ENCODE measurements at regions not wholly inside any gene's neighbourhood (a gene's known extent, or its start where the extent isn't known, plus 50 kb on each side); places are given as distances from the start of the nearest gene placed in this dataset.

DNA sequence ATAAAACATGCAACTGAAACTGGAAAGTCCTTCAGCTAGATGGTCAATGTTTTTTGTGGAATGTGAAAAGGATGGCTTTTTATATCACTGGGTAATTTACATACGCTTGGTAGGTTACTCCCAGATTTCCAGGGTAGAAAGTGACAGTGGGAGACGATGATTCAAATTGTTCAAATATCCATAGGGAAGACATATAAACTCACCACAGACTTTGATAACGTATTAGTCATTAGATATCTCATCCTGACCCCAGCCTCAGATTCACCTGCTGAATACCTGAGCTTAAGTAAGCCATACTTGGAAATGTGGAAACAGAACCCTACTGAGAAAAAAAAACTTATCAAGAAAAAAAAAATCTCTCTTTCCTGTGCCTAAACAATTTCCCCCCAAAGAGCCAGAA is 169.4 kb downstream of the ZNF674 start:
- FAIRE-seq = no peak
- TF ChIP-seq POU2F2 (IDR thresholded peaks at IDR 0.05; ENCODE audit: low read depth, low read length) (no peak), POLR2A (IDR thresholded peaks at IDR 0.05; ENCODE audit: low read depth, low read length) (no peak), SPI1 (IDR thresholded peaks at IDR 0.05; ENCODE audit: low read depth, low read length) (no peak), TAF1 (IDR thresholded peaks at IDR 0.05; ENCODE audit: low read depth, low read length) (no peak), POLR2AphosphoS5 (IDR thresholded peaks at IDR 0.05; ENCODE audit: low read depth, low read length) (no peak), PAX5 (IDR thresholded peaks at IDR 0.05; ENCODE audit: insufficient read depth, low read length, severe bottlenecking) (no peak)
- no peak for DNase-seq (ENCODE audit: insufficient read length, low spot score)

DNA sequence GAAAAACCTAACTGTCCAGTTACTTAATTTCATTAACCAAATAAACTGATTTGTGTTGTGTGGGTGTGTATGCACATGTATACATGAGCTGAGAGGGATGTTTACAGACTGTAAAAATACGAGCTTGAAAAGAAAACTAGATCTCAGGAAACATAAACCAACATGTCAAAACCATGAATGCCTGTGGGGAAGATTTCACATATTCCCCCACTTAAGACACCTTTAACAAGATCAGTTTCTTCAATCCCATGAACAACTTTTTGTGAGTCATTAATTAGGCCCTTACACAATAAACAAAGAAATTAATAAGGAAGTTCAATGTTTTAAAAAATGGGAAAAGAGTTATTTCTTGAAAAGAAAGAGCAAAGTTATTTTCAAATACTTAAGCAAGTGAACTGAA is 170.8 kb downstream of the ZNF674 start:
- TF ChIP-seq TAF1 (IDR thresholded peaks at IDR 0.05; ENCODE audit: low read depth, low read length) (no peak), POLR2A (IDR thresholded peaks at IDR 0.05; ENCODE audit: low read depth, low read length) (no peak), SPI1 (IDR thresholded peaks at IDR 0.05; ENCODE audit: low read depth, low read length) (no peak), PAX5 (IDR thresholded peaks at IDR 0.05; ENCODE audit: insufficient read depth, low read length, severe bottlenecking) (no peak), POLR2AphosphoS5 (IDR thresholded peaks at IDR 0.05; ENCODE audit: low read depth, low read length) (no peak), POU2F2 (IDR thresholded peaks at IDR 0.05; ENCODE audit: low read depth, low read length) (no peak)
- DNase-seq (ENCODE audit: insufficient read length, low spot score) (no peak), FAIRE-seq (no peak)

DNA sequence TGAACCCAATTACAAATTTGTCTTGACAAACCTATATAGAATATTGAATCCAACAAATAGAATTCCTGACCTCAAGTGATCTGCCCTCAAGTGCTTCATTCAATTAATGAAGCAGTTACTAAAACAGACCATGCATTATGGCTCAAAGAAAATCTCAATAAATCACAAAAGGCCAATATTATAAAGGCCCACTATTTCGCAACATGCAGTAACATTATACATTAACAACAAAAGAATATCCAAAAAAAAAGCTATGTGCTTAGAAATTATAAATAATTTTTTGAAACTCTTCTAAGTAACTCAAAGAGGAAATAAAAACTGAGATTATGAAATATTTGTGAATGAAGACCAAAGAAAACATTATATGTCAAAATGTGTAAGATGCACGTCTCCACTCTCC is 177.7 kb downstream of the ZNF674 start:
- no peak for FAIRE-seq

DNA sequence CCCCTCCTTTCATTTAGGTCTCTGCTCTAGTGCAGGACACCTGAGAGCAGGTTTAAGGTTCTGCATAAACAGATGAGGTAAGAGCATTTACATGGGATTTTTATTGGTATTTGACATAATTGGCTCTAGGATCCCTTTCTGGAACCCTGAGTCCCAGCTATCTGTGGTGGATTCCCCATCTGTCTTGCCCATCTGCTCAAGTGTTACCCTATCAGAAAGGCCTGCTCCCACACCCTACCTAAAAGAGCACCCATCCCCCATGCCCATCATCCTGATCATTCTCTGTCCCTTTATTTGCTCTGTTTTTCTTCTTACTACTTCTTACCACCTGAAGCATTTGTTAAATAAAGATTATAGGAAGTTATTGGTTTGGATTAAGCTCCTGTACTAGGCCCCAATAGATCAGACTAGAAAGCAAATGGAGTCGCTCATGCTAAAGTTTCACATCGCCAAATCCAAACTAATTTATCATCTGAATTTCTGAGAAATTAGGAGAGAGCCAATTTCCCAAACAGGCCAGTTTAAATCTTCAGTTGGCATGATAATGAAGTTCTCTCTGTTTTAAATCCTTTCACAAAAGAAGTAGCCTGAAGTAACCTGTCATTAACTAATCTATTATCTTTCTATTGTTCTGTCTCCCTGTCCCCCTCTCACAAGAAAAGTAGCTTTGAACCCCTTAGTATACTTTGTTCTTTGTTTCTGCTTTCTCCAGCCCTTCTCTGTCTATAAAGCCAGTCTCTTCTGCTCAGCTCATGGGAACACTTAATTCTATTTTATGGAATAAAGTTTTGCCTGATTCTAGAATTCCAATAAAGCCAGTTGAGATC is 178.6 kb downstream of the ZNF674 start:
- TF ChIP-seq PAX5 (IDR thresholded peaks at IDR 0.05; ENCODE audit: insufficient read depth, low read length, severe bottlenecking) (no peak), POLR2A (IDR thresholded peaks at IDR 0.05; ENCODE audit: low read depth, low read length) (no peak), POLR2AphosphoS5 (IDR thresholded peaks at IDR 0.05; ENCODE audit: low read depth, low read length) (no peak), TAF1 (IDR thresholded peaks at IDR 0.05; ENCODE audit: low read depth, low read length) (no peak), POU2F2 (IDR thresholded peaks at IDR 0.05; ENCODE audit: low read depth, low read length) (no peak), SPI1 (IDR thresholded peaks at IDR 0.05; ENCODE audit: low read depth, low read length) (no peak)
- DNase-seq (ENCODE audit: insufficient read length, low spot score) = no peak
- no peak for FAIRE-seq

More for the DNA sequence above, 177.7 kb downstream of the ZNF674 start:
- TF ChIP-seq PAX5 (IDR thresholded peaks at IDR 0.05; ENCODE audit: insufficient read depth, low read length, severe bottlenecking) = no peak
- no peak for TF ChIP-seq POLR2AphosphoS5 (IDR thresholded peaks at IDR 0.05; ENCODE audit: low read depth, low read length)
- TF ChIP-seq TAF1 (IDR thresholded peaks at IDR 0.05; ENCODE audit: low read depth, low read length) = no peak
- TF ChIP-seq POLR2A (IDR thresholded peaks at IDR 0.05; ENCODE audit: low read depth, low read length) = no peak
- no peak for TF ChIP-seq POU2F2 (IDR thresholded peaks at IDR 0.05; ENCODE audit: low read depth, low read length)
- no peak for TF ChIP-seq SPI1 (IDR thresholded peaks at IDR 0.05; ENCODE audit: low read depth, low read length)
- DNase-seq (ENCODE audit: insufficient read length, low spot score) = no peak

DNA sequence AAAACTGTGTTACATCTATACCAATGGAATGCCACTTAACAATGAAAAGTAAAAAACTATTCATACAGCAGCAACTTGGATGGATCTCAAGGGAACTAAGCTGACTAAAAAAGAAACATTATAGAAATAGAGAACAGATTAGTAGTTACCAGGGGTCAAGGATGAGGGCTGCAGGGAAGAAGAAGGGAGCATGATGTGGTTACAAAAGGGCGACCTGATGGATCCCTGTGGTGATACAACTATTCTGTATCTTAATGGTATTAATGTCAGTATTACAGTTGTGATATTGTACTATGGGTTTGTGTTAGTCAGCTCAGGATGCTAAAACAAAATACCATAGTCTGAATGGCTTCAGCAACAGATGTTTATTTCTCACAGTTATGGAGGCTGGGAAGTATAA is 190.7 kb downstream of the ZNF674 start:
- no peak for DNase-seq (ENCODE audit: insufficient read length, low spot score)
- no peak for FAIRE-seq
- TF ChIP-seq POLR2A (IDR thresholded peaks at IDR 0.05; ENCODE audit: low read depth, low read length) (no peak), POLR2AphosphoS5 (IDR thresholded peaks at IDR 0.05; ENCODE audit: low read depth, low read length) (no peak), POU2F2 (IDR thresholded peaks at IDR 0.05; ENCODE audit: low read depth, low read length) (no peak), TAF1 (IDR thresholded peaks at IDR 0.05; ENCODE audit: low read depth, low read length) (no peak), SPI1 (IDR thresholded peaks at IDR 0.05; ENCODE audit: low read depth, low read length) (no peak), PAX5 (IDR thresholded peaks at IDR 0.05; ENCODE audit: insufficient read depth, low read length, severe bottlenecking) (no peak)

DNA sequence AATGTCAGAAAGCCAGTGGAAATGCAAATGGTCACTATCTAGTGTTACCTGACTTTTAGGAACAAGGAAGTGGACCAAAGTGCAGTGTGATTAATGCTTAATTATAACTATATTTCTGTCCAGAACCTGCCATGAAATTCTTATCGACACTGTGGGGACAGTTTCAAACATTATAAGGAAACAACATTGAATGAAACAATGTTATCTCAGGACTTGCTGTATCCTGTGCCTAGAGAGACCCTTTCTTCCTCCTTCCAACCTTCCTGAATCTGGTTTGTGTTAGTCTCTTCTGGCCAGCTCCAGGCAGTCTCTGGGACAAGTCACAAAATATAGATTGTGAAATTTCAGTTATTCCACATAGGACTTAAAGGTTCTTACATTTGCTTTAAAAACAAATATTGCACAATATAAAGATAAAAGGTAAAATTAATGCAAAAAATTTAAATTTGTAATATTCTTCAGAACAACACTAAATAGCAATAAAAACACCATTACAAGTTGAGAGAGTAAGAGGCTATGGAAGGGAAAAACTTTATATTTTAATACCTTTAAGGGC is 203.4 kb downstream of the ZNF674 start:
- FAIRE-seq (no peak), DNase-seq (ENCODE audit: insufficient read length, low spot score) (no peak)
- TF ChIP-seq POU2F2 (IDR thresholded peaks at IDR 0.05; ENCODE audit: low read depth, low read length) = no peak
- TF ChIP-seq SPI1 (IDR thresholded peaks at IDR 0.05; ENCODE audit: low read depth, low read length) = no peak
- no peak for TF ChIP-seq TAF1 (IDR thresholded peaks at IDR 0.05; ENCODE audit: low read depth, low read length)
- no peak for TF ChIP-seq POLR2A (IDR thresholded peaks at IDR 0.05; ENCODE audit: low read depth, low read length)
- no peak for TF ChIP-seq PAX5 (IDR thresholded peaks at IDR 0.05; ENCODE audit: insufficient read depth, low read length, severe bottlenecking)
- no peak for TF ChIP-seq POLR2AphosphoS5 (IDR thresholded peaks at IDR 0.05; ENCODE audit: low read depth, low read length)

DNA sequence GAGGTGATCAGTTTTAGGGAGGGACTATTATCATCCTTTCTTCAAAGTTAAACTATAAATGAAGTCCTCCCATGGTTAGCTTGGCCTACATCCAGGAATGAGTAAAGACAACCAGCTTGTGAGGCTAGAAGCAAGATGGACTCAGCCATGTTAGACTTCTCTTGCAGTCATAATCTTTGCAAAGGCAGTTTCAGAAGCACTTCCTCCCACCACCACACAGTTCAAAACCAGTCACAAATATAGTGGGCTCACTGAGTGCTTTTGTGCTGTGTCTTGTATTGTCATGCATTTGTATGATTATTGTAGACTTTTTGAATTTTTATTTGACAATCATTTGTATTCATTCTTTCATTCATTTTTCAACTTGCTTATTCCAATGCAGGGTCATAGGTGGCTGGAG is 204.5 kb downstream of the ZNF674 start:
- DNase-seq (ENCODE audit: insufficient read length, low spot score) = no peak
- TF ChIP-seq POLR2A (IDR thresholded peaks at IDR 0.05; ENCODE audit: low read depth, low read length) (no peak), POLR2AphosphoS5 (IDR thresholded peaks at IDR 0.05; ENCODE audit: low read depth, low read length) (no peak), PAX5 (IDR thresholded peaks at IDR 0.05; ENCODE audit: insufficient read depth, low read length, severe bottlenecking) (no peak), SPI1 (IDR thresholded peaks at IDR 0.05; ENCODE audit: low read depth, low read length) (peak; percentile 17; the same call in 1 of the 2 replicates), TAF1 (IDR thresholded peaks at IDR 0.05; ENCODE audit: low read depth, low read length) (no peak), POU2F2 (IDR thresholded peaks at IDR 0.05; ENCODE audit: low read depth, low read length) (no peak)
- no peak for FAIRE-seq

DNA sequence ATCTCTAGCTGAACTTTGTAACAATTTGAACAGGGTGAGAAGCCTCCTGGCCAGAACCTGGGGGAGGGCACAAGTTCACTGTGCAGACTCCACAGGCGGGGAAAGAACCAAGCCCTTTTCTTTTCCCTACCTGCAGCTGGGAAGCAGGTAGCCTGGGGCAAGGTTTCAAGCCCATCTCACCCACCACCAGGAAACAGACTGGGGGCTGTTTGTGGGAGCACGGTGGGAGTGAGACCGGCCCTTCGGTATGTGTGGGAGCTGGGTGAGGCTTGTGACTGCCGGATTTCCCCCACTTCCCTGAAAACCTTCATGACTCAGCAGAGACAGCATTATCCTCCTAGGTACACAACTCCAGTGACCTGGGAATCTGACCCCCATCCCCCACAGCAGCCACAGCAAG is 211.7 kb downstream of the ZNF674 start:
- TF ChIP-seq POU2F2 (IDR thresholded peaks at IDR 0.05; ENCODE audit: low read depth, low read length) = no peak
- no peak for TF ChIP-seq TAF1 (IDR thresholded peaks at IDR 0.05; ENCODE audit: low read depth, low read length)
- TF ChIP-seq POLR2A (IDR thresholded peaks at IDR 0.05; ENCODE audit: low read depth, low read length) = no peak
- no peak for TF ChIP-seq POLR2AphosphoS5 (IDR thresholded peaks at IDR 0.05; ENCODE audit: low read depth, low read length)
- no peak for TF ChIP-seq SPI1 (IDR thresholded peaks at IDR 0.05; ENCODE audit: low read depth, low read length)
- TF ChIP-seq PAX5 (IDR thresholded peaks at IDR 0.05; ENCODE audit: insufficient read depth, low read length, severe bottlenecking) = no peak
- DNase-seq (ENCODE audit: insufficient read length, low spot score) (no peak), FAIRE-seq (no peak)

DNA sequence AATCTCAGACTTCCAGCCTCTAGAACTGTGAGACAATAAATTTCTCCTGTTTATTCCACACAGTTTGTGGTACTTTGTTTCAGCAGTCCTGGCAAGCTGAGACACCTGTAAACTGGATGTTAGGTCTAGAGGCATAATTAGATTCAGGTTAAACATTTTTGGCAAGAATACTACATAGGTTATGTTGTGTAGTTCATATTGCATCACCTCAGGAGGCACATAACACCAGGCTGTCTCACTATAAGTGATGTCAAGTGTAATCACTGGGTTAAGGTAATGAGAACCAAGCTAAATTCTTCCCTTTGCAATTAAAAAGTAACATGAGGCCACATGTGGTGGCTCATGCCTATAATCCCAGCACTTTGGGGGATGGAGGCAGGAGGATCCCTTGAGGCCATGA is 214.2 kb downstream of the ZNF674 start:
- no peak for TF ChIP-seq SPI1 (IDR thresholded peaks at IDR 0.05; ENCODE audit: low read depth, low read length)
- no peak for TF ChIP-seq POLR2AphosphoS5 (IDR thresholded peaks at IDR 0.05; ENCODE audit: low read depth, low read length)
- TF ChIP-seq TAF1 (IDR thresholded peaks at IDR 0.05; ENCODE audit: low read depth, low read length) = no peak
- TF ChIP-seq POU2F2 (IDR thresholded peaks at IDR 0.05; ENCODE audit: low read depth, low read length) = no peak
- TF ChIP-seq PAX5 (IDR thresholded peaks at IDR 0.05; ENCODE audit: insufficient read depth, low read length, severe bottlenecking) = no peak
- TF ChIP-seq POLR2A (IDR thresholded peaks at IDR 0.05; ENCODE audit: low read depth, low read length) = no peak
- DNase-seq (ENCODE audit: insufficient read length, low spot score) (no peak), FAIRE-seq (no peak)
